GM18909 (cell line): ENCODE measurements at regions not wholly inside any gene's neighbourhood (a gene's known extent, or its start where the extent isn't known, plus 50 kb on each side); places are given as distances from the start of the nearest gene placed in this dataset.
"Not testable (repeated sequence)": the region's sequence is repeated elsewhere in the genome, so short reads cannot be mapped to it uniquely, and the experiment has no call there.

Experiments used
- ATAC-seq: cut with Tn5 transposase; IDR thresholded peaks from one replicate; pipeline ENCODE4 v1.9.1; 2021; ENCODE audit warnings: mild to moderate bottlenecking; ENCODE audit not compliant: unreplicated experiment, poor library complexity

DNA sequence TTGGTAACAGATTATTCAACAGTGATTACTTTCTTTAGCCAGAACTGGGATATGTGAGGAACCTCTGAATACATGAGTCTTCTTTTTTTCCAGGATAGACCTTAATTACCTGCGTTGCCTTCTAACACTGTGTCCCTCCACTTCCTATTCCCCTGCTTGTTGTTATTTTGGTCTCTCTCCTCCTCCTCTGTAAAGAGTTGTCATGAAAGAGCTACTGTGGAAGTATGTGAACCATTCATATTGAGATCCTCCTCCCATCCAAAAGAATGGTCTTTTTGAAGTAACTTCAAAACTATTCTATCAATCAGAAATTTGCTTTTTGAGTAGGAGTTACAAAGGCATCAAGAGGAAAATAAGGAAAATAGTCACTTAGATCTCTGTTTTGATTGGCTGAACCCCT lies 420.0 kb upstream of the TENM3 start:
- no peak for ATAC-seq

DNA sequence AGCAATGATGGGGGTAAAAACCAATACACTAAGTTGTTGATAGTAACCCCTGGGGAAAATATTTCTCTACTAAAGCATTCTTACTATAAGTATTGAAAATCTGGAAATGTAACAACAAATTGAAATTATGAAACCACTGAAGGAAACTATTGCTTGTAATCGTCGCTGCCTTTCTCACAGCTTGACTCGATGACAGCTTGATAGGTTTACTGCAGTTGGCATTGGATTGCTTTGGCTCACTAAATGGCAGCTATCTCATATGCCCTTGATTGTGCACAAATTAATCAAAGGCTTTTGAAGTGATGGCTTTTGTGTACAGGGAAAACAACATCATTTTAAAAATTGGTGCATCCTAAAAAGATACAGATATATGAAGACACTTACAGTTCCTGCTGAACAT lies 419.6 kb upstream of the TENM3 start:
- ATAC-seq, result no peak

GRCh38 chr4:181825564-181825963 lies 417.6 kb upstream of the TENM3 start:
- ATAC-seq, result no peak

GRCh38 chr4:181827246-181827645 lies 416.0 kb upstream of the TENM3 start:
- no peak for ATAC-seq

DNA sequence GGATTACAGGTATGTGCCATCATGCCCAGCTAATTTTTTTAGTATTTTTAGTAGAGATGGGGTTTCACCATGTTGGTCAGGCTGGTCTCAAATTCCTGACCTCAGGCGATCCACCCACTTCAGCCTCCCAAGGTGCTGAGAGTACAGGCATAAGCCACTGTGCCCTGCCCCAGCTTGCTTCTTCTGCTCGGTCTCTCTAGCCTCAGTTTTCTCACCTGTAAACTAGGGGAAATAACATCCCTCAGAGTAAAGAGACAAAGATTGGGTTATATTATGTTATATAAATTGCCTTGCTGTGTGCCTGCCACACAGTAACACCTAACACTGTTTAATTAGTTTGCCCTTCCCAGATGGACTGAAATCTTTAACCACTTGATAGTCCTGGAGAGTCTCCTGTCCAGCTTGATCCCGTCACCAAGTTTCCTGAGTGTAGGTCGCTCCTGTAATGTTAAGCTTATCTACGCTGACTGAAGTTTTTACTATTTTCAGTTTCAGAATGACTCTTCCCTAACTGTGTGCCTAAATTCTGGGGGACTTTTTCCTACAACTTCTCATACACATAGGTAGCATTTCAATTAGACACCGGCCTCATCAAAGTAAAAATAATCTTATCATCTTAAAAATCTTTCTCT lies 412.7 kb upstream of the TENM3 start:
- no peak for ATAC-seq

GRCh38 chr4:181834071-181834470 lies 409.1 kb upstream of the TENM3 start:
- ATAC-seq, result no peak

DNA sequence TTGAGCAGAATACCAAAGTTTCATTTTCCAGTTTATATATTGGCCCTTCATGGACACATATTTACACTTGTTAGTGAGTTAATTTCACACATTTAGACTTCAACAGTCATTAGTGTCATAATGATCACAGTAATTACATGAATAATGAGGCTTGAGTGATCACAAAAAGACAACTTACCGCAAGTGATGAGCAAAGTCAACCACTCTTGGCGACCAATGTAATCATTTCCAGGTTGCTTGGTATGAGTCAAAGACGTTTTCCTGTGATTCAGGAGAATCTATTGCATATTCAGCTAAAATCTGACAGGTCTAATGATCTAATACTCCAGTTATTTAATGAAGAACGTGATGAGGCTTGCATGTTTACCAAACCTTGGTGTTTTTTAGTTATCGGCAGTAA lies 407.9 kb upstream of the TENM3 start:
- ATAC-seq, result no peak

- ATAC-seq, result no peak
These were observed 404.9 kb upstream of the TENM3 start for GRCh38 chr4:181838253-181838652.

- ATAC-seq, result not testable (repeated sequence)
These were observed 399.4 kb upstream of the TENM3 start for GRCh38 chr4:181843797-181844196.

DNA sequence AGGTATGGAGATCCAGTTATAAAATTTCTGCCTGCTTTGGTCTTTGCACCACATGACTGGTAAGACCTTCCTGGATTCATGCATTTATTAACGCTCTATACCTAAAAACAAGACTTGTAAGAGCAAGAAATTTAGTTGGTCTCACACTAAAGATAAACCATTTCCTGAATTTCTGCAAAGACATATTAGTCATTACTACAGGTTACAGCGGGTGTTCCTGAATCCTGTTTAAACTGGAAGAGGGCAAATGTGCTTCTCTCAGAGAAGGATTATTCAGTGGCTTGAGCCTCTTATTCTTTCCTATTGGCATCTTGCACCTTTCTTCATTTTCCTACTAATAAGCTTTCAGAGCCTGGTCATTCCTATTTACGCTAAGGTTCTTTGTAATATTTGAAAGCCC lies 397.6 kb upstream of the TENM3 start:
- no peak for ATAC-seq

GRCh38 chr4:181846934-181847333 lies 396.3 kb upstream of the TENM3 start:
- no peak for ATAC-seq

DNA sequence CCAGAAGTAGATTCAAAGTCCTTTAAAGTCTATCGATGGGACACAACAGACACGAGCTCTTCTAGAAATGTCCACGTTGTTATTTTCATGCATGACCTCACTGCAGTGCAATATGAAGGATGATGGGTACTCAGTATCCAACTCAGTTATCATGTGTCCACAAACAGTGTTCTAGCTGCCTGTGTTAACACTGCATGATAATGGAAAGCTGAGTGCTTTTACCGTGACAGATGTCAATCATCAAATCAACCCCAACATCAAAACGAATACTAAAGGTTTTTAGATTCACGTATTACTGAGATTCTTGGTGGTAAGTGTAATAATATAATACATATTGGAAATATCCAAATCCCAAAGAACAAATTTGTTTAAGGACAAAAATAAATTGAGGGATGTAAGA lies 394.8 kb upstream of the TENM3 start:
- ATAC-seq, result no peak

DNA sequence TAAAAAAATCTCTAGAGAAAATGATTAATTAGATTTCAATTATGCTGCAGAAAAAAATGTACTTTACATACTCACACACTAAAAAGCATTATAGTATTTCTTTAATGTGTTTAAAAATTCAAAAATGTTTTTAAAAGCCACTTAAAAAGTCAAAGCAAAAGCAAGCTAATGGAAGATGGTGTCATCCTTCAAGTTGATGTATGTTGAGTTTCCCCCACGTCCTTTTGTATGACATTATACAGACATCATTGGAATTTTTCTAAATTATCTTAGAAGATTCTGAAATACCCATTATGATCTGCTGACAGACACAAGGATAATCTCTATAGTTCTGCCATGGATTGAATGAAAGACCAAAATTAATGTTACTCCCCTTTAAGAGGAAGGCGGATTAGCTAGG lies 393.7 kb upstream of the TENM3 start:
- no peak for ATAC-seq

DNA sequence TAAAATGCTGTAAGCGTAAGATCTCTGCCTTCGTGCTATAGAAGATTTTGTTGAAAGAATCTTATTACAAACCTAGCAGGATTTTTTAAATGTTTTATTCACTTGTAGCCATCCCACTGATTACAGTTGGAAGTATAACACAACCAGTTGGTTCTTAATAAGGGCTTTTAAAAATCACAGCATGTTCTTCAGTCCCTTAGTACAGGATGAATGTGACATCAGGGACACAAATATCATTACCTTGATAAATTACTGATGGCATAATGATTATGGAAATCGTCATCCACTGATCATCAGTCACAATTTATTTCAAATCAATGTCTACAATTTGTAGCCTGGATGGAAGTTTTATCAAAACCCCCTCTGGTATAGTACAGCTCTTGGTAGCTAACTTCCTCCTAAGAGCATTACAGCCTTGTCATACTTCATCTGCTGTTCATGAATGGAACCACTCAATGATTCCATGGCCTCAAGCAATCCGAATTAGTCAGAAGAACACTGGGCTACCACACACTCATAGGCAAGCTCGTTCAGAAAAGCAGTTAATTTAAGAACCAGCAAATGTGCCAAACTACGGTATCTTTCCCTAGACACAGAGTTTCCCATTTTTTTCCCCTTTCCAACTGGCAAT lies 389.2 kb upstream of the TENM3 start:
- ATAC-seq, result no peak

DNA sequence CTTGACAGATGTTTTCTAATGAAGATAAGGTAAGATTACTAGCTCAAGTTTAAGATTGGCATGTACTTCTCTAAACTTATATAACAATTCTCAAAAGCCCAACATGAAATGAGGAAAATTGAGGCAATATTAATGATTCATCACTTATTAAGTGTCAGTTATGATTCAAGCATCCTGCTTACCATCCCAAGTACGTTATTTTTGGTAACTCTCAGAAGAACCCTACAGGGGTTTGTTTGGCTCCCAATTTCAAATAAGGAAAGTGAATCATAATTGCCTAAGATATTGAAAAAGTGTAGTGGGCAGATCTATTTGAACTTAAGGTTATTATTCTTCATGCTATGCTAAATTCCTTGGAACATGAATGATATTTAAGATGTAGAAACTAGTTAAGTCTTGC lies 387.9 kb upstream of the TENM3 start:
- no peak for ATAC-seq

DNA sequence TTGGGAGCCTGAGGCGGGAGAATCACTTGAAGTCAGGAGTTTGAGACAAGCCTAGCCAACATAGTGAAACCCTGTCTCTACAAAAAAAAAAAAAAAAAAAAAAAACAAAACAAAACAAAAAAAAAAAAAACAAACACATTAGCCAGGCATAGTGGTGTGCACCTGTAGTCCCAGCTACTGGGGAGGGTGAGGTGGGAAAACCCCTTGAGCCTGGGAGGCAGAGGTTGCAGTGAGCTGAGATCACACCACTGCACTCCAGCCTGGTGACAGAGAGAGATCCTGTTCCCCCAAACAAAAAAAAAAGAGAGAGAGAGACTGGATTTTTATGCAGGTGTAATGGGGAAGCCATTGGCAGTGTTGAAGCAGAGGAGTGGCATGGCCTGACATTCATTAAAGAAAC lies 385.7 kb upstream of the TENM3 start:
- ATAC-seq, result not testable (repeated sequence)

GRCh38 chr4:181858741-181859140 lies 384.5 kb upstream of the TENM3 start:
- no peak for ATAC-seq

GRCh38 chr4:181859439-181859838 lies 383.8 kb upstream of the TENM3 start:
- no peak for ATAC-seq

- no peak for ATAC-seq
These were observed 383.0 kb upstream of the TENM3 start for GRCh38 chr4:181860157-181860556.

DNA sequence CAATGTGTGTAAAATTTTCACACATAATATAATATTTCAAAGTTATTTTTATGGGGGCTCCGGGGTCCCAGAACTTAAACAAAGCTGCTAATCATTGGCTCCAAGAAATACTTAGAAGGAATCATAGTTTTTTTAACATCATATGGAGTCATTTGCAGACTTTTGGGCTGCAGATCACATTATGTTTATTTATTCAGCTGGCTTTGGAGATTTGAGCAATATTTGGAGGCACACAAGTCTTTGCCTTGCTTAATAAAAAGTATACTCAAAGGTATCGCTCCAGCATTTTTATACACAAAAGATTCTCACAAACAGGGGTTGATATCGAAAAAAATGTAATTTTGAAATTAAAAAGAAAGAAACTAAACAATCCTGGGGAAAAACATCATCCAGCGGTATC lies 382.5 kb upstream of the TENM3 start:
- ATAC-seq, result no peak

DNA sequence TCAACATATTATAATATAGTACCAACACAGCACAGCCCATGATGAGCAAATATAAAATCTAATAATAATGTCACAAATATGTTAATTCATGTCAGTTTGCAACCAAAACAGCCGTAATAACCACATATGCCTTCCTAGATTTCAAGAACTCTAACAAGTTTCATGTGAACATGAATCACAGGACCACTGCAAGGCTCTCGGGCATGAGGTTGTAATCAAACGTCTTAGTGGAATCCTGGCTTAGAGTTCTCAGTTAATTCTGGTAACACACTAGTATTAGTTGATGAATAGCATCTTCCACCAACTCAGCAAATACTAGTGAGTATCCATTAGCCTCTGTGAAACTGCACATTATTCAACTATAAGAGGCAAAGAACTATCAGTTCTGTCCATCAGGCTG lies 379.3 kb upstream of the TENM3 start:
- no peak for ATAC-seq

- ATAC-seq, result no peak
These were observed 372.9 kb upstream of the TENM3 start for GRCh38 chr4:181870326-181870725.
